GM23338 (cell line): ENCODE measurements at regions not wholly inside any gene's neighbourhood (a gene's known extent, or its start where the extent isn't known, plus 50 kb on each side); places are given as distances from the start of the nearest gene placed in this dataset.

Experiments
- ATAC-seq: fragments of 200-7000 bp; cut with Tn5 transposase; 3 replicates; pipeline ENCODE4 v1.9.1; 2020
- DNase-seq: peaks from one replicate; pipeline ENCODE4 v3.0.0-alpha.2; 2015; ENCODE audit warnings: low spot score
- H2AFZ ChIP-seq: fragments of 200-600 bp; sonication (generic); 2 replicates; pipeline ENCODE4 v1.8.0; 2016; ENCODE audit warnings: antibody characterized with exemption, mild to moderate bottlenecking, moderate library complexity
- H3F3A ChIP-seq: fragments of 200-600 bp; sonication (generic); replicated peaks from 2 replicates; pipeline ENCODE4 v1.8.0; 2017; ENCODE audit warnings: antibody characterized with exemption, mixed run types, low read depth
- H3K27ac ChIP-seq: fragments of 200-600 bp; sonication (generic); 2 replicates; pipeline ENCODE4 v1.6.1; 2016; ENCODE audit warnings: low read depth
- H3K27me3 ChIP-seq: fragments of 200-600 bp; sonication (generic); 2 replicates; pipeline ENCODE4 v1.8.0; 2016; ENCODE audit warnings: mild to moderate bottlenecking, mixed run types, moderate library complexity; ENCODE audit not compliant: insufficient read depth
- H3K36me3 ChIP-seq: fragments of 200-600 bp; sonication (generic); 2 replicates; pipeline ENCODE4 v1.8.0; 2016; ENCODE audit warnings: mild to moderate bottlenecking; ENCODE audit not compliant: insufficient read depth
- H3K4me1 ChIP-seq: fragments of 200-600 bp; sonication (generic); 2 replicates; pipeline ENCODE4 v1.8.0; 2016; ENCODE audit warnings: mild to moderate bottlenecking, moderate library complexity; ENCODE audit not compliant: insufficient read depth
- H3K4me2 ChIP-seq: fragments of 200-600 bp; sonication (generic); 2 replicates; pipeline ENCODE4 v1.7.1; 2017; ENCODE audit warnings: mixed run types
- H3K4me3 ChIP-seq: fragments of 200-600 bp; sonication (generic); 2 replicates; pipeline ENCODE4 v1.6.1; 2016; ENCODE audit warnings: mixed run types
- H3K79me2 ChIP-seq: fragments of 200-600 bp; sonication (generic); replicated peaks from 2 replicates; pipeline ENCODE4 v1.8.0; 2017; ENCODE audit warnings: mild to moderate bottlenecking; ENCODE audit not compliant: insufficient read depth
- H3K9me2 ChIP-seq: fragments of 200-600 bp; sonication (generic); 2 replicates; pipeline ENCODE4 v1.8.0; 2017; ENCODE audit not compliant: insufficient read depth
- H4K20me1 ChIP-seq: fragments of 200-600 bp; sonication (generic); replicated peaks from 2 replicates; pipeline ENCODE4 v1.8.0; 2017; ENCODE audit warnings: mild to moderate bottlenecking; ENCODE audit not compliant: insufficient read depth
- H3K27ac Mint-ChIP-seq: 2 replicates; pipeline ENCODE4 v1.8.0; 2020; ENCODE audit warnings: inconsistent platforms, mild to moderate bottlenecking, moderate library complexity, mixed read lengths
- H3K27me3 Mint-ChIP-seq: 3 replicates; pipeline ENCODE4 v1.8.0; 2022; ENCODE audit warnings: low read depth, mild to moderate bottlenecking, moderate library complexity, mixed read lengths, inconsistent platforms; ENCODE audit not compliant: insufficient read depth, poor library complexity
- H3K36me3 Mint-ChIP-seq: 3 replicates; pipeline ENCODE4 v1.8.0; 2021; ENCODE audit warnings: low read depth, mild to moderate bottlenecking, inconsistent platforms, moderate library complexity, mixed read lengths
- H3K4me1 Mint-ChIP-seq: 3 replicates; pipeline ENCODE4 v1.8.0; 2020; ENCODE audit warnings: mild to moderate bottlenecking, inconsistent platforms, mixed read lengths
- H3K4me3 Mint-ChIP-seq: 3 replicates; pipeline ENCODE4 v1.8.0; 2021; ENCODE audit warnings: moderate library complexity, mild to moderate bottlenecking, inconsistent platforms, mixed read lengths
- H3K9me3 Mint-ChIP-seq: 3 replicates; pipeline ENCODE4 v1.8.0; 2020; ENCODE audit warnings: moderate library complexity, mild to moderate bottlenecking, inconsistent platforms, mixed read lengths
- CREB1 ChIP-seq: fragments of 250-450 bp; sonication (Bioruptor Pico); IDR thresholded peaks from 2 replicates; pipeline ENCODE4 v1.5.0; 2020; ENCODE audit warnings: low read depth, mild to moderate bottlenecking, moderate library complexity
- EZH2phosphoT487 ChIP-seq: fragments of 200-600 bp; sonication (generic); IDR thresholded peaks from one replicate; pipeline ENCODE4 v1.8.1; 2018; ENCODE audit warnings: antibody characterized with exemption; ENCODE audit not compliant: unreplicated experiment
- JUNB ChIP-seq: IDR thresholded peaks from one replicate; pipeline ENCODE4 v1.6.1; 2016; ENCODE audit warnings: antibody characterized with exemption; ENCODE audit not compliant: unreplicated experiment
- NANOG ChIP-seq: IDR thresholded peaks from 2 replicates; pipeline ENCODE4 v1.6.1; 2016; ENCODE audit warnings: antibody characterized with exemption, borderline replicate concordance
- POLR2AphosphoS5 ChIP-seq: IDR thresholded peaks from 2 replicates; pipeline ENCODE4 v1.6.1; 2016; ENCODE audit warnings: antibody characterized with exemption, low read depth
- STAT1 ChIP-seq: IDR thresholded peaks from one replicate; pipeline ENCODE4 v1.6.1; 2016; ENCODE audit warnings: antibody characterized with exemption; ENCODE audit not compliant: unreplicated experiment
- ZNF114 ChIP-seq: fragments of 250-450 bp; sonication (Bioruptor Pico); IDR thresholded peaks from 2 replicates; pipeline ENCODE4 v1.5.0; 2020; ENCODE audit warnings: mild to moderate bottlenecking, moderate library complexity
- ZNF331 ChIP-seq: fragments of 250-450 bp; sonication (Bioruptor Pico); IDR thresholded peaks from 2 replicates; pipeline ENCODE4 v1.5.0; 2020; ENCODE audit warnings: low read depth, mild to moderate bottlenecking, moderate library complexity
- TF ChIP-seq, protein P1 (sequence below), 2 experiments: fragments of 200-600 bp in 1 of 2; sonication (generic) in 1 of 2; conservative IDR thresholded peaks; 2 replicates each; pipeline versions ENCODE4 v1.5.1 to v1.6.1; 2016 to 2017; ENCODE audit warnings: antibody characterized with exemption in 2 of 2, low read depth in 2 of 2, mild to moderate bottlenecking in 2 of 2, moderate library complexity in 1 of 2
- TF ChIP-seq, protein P2 (sequence below): IDR thresholded peaks from one replicate; pipeline ENCODE4 v1.6.1; 2018; ENCODE audit warnings: antibody characterized with exemption; ENCODE audit not compliant: unreplicated experiment
- TF ChIP-seq, protein P3 (sequence below): fragments of 250-450 bp; sonication (Bioruptor Pico); IDR thresholded peaks from 2 replicates; pipeline ENCODE4 v1.5.0; 2020; ENCODE audit warnings: mild to moderate bottlenecking, moderate library complexity
- TF ChIP-seq, protein P4 (sequence below): IDR thresholded peaks from 2 replicates; pipeline ENCODE4 v1.6.1; 2016; ENCODE audit warnings: antibody characterized with exemption

DNA sequence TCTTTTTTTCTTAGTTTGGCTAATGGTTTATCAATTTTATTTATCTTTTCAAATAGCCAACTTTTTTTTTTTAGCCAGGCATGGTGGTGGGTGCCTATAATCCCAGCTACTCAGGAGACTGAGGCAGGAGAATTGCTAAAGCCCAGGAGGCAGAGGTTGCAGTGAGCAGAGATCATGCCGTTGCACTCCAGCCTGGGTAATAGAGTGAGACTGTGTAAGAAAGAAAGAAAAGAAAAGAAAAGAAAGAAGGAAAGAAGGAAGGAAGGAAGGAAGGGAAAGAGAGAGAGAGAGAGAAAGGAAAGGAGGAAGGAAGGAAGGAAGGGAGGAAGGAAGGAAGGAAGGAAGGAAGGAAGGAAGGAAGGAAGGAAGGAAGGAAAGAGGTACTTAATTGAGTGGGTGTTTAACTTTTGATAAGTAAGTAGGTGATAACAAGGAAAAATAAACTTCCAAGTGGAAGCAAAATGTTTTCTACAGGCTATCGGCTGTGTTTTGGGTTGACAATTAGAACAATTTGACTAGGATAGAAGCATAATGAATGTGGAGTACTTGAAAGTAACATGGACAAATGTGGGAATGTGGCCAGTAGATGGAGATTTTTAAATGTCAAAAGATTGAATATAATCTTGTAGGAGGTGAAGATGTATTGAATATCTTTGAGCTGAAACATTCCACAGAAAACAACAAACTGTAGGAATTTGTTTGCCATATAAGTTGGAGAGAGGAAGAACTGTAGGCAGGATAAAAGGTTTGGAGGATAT, 62.8 kb upstream of the MYO16 start:
- H3K27me3 ChIP-seq = no peaks in the 10 kb centered on the region
- no peak overlapping the region for H3K4me2 ChIP-seq
- no peak overlapping the region for H3K4me3 ChIP-seq
- TF ChIP-seq EZH2phosphoT487 = no peak
- no peak for TF ChIP-seq POLR2AphosphoS5
- TF ChIP-seq, protein P1, sequence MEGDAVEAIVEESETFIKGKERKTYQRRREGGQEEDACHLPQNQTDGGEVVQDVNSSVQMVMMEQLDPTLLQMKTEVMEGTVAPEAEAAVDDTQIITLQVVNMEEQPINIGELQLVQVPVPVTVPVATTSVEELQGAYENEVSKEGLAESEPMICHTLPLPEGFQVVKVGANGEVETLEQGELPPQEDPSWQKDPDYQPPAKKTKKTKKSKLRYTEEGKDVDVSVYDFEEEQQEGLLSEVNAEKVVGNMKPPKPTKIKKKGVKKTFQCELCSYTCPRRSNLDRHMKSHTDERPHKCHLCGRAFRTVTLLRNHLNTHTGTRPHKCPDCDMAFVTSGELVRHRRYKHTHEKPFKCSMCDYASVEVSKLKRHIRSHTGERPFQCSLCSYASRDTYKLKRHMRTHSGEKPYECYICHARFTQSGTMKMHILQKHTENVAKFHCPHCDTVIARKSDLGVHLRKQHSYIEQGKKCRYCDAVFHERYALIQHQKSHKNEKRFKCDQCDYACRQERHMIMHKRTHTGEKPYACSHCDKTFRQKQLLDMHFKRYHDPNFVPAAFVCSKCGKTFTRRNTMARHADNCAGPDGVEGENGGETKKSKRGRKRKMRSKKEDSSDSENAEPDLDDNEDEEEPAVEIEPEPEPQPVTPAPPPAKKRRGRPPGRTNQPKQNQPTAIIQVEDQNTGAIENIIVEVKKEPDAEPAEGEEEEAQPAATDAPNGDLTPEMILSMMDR (conservative IDR thresholded peaks at IDR 0.05; ENCODE audit: low read depth in 2 of 2) = no peak
- no peak for TF ChIP-seq ZNF331 (CRISPR knock-in tag)
- TF ChIP-seq ZNF114 (CRISPR knock-in tag) = no peak
- TF ChIP-seq, protein P2, sequence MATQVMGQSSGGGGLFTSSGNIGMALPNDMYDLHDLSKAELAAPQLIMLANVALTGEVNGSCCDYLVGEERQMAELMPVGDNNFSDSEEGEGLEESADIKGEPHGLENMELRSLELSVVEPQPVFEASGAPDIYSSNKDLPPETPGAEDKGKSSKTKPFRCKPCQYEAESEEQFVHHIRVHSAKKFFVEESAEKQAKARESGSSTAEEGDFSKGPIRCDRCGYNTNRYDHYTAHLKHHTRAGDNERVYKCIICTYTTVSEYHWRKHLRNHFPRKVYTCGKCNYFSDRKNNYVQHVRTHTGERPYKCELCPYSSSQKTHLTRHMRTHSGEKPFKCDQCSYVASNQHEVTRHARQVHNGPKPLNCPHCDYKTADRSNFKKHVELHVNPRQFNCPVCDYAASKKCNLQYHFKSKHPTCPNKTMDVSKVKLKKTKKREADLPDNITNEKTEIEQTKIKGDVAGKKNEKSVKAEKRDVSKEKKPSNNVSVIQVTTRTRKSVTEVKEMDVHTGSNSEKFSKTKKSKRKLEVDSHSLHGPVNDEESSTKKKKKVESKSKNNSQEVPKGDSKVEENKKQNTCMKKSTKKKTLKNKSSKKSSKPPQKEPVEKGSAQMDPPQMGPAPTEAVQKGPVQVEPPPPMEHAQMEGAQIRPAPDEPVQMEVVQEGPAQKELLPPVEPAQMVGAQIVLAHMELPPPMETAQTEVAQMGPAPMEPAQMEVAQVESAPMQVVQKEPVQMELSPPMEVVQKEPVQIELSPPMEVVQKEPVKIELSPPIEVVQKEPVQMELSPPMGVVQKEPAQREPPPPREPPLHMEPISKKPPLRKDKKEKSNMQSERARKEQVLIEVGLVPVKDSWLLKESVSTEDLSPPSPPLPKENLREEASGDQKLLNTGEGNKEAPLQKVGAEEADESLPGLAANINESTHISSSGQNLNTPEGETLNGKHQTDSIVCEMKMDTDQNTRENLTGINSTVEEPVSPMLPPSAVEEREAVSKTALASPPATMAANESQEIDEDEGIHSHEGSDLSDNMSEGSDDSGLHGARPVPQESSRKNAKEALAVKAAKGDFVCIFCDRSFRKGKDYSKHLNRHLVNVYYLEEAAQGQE = no peak
- TF ChIP-seq NANOG = no peak
- TF ChIP-seq STAT1 = no peak
- no peak for TF ChIP-seq JUNB
- no peak for TF ChIP-seq CREB1
- TF ChIP-seq, protein P3, sequence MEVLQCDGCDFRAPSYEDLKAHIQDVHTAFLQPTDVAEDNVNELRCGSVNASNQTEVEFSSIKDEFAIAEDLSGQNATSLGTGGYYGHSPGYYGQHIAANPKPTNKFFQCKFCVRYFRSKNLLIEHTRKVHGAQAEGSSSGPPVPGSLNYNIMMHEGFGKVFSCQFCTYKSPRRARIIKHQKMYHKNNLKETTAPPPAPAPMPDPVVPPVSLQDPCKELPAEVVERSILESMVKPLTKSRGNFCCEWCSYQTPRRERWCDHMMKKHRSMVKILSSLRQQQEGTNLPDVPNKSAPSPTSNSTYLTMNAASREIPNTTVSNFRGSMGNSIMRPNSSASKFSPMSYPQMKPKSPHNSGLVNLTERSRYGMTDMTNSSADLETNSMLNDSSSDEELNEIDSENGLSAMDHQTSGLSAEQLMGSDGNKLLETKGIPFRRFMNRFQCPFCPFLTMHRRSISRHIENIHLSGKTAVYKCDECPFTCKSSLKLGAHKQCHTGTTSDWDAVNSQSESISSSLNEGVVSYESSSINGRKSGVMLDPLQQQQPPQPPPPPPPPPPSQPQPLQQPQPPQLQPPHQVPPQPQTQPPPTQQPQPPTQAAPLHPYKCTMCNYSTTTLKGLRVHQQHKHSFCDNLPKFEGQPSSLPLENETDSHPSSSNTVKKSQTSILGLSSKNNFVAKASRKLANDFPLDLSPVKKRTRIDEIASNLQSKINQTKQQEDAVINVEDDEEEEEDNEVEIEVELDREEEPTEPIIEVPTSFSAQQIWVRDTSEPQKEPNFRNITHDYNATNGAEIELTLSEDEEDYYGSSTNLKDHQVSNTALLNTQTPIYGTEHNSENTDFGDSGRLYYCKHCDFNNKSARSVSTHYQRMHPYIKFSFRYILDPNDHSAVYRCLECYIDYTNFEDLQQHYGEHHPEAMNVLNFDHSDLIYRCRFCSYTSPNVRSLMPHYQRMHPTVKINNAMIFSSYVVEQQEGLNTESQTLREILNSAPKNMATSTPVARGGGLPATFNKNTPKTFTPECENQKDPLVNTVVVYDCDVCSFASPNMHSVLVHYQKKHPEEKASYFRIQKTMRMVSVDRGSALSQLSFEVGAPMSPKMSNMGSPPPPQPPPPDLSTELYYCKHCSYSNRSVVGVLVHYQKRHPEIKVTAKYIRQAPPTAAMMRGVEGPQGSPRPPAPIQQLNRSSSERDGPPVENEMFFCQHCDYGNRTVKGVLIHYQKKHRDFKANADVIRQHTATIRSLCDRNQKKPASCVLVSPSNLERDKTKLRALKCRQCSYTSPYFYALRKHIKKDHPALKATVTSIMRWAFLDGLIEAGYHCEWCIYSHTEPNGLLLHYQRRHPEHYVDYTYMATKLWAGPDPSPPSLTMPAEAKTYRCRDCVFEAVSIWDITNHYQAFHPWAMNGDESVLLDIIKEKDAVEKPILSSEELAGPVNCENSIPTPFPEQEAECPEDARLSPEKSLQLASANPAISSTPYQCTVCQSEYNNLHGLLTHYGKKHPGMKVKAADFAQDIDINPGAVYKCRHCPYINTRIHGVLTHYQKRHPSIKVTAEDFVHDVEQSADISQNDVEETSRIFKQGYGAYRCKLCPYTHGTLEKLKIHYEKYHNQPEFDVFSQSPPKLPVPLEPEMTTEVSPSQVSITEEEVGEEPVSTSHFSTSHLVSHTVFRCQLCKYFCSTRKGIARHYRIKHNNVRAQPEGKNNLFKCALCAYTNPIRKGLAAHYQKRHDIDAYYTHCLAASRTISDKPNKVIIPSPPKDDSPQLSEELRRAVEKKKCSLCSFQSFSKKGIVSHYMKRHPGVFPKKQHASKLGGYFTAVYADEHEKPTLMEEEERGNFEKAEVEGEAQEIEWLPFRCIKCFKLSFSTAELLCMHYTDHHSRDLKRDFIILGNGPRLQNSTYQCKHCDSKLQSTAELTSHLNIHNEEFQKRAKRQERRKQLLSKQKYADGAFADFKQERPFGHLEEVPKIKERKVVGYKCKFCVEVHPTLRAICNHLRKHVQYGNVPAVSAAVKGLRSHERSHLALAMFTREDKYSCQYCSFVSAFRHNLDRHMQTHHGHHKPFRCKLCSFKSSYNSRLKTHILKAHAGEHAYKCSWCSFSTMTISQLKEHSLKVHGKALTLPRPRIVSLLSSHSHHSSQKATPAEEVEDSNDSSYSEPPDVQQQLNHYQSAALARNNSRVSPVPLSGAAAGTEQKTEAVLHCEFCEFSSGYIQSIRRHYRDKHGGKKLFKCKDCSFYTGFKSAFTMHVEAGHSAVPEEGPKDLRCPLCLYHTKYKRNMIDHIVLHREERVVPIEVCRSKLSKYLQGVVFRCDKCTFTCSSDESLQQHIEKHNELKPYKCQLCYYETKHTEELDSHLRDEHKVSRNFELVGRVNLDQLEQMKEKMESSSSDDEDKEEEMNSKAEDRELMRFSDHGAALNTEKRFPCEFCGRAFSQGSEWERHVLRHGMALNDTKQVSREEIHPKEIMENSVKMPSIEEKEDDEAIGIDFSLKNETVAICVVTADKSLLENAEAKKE (CRISPR knock-in tag) = no peak
- TF ChIP-seq, protein P4, sequence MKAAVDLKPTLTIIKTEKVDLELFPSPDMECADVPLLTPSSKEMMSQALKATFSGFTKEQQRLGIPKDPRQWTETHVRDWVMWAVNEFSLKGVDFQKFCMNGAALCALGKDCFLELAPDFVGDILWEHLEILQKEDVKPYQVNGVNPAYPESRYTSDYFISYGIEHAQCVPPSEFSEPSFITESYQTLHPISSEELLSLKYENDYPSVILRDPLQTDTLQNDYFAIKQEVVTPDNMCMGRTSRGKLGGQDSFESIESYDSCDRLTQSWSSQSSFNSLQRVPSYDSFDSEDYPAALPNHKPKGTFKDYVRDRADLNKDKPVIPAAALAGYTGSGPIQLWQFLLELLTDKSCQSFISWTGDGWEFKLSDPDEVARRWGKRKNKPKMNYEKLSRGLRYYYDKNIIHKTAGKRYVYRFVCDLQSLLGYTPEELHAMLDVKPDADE = no peak
- no peak for DNase-seq
- no peaks in the 10 kb centered on the region for H3K36me3 Mint-ChIP-seq
- no peaks in the 10 kb centered on the region for H3K4me1 ChIP-seq
- no peaks in the 10 kb centered on the region for H4K20me1 ChIP-seq
- no peaks in the 10 kb centered on the region for H3K9me3 Mint-ChIP-seq
- no peak overlapping the region for H3K4me3 Mint-ChIP-seq
- H3K27me3 Mint-ChIP-seq = peaks cover 1% of the 10 kb centered on the region
- no peaks in the 10 kb centered on the region for H3K36me3 ChIP-seq
- H3K27ac ChIP-seq = no peak overlapping the region
- no peak overlapping the region for H2AFZ ChIP-seq
- H3K27ac Mint-ChIP-seq = no peak overlapping the region
- no peaks in the 10 kb centered on the region for H3F3A ChIP-seq
- H3K4me1 Mint-ChIP-seq = peaks cover 4% of the 10 kb centered on the region; the same call in 2 of the 3 replicates
- ATAC-seq = no peak
- no peaks in the 10 kb centered on the region for H3K79me2 ChIP-seq
- H3K9me2 ChIP-seq = no peaks in the 10 kb centered on the region
